ENCODE measurements at regions not wholly inside any gene's neighbourhood (a gene's known extent, or its start where the extent isn't known, plus 50 kb on each side); places are given as distances from the start of the nearest gene placed in this dataset.
"Not testable (repeated sequence)": the region's sequence is repeated elsewhere in the genome, so short reads cannot be mapped to it uniquely, and the experiment has no call there.

DNA sequence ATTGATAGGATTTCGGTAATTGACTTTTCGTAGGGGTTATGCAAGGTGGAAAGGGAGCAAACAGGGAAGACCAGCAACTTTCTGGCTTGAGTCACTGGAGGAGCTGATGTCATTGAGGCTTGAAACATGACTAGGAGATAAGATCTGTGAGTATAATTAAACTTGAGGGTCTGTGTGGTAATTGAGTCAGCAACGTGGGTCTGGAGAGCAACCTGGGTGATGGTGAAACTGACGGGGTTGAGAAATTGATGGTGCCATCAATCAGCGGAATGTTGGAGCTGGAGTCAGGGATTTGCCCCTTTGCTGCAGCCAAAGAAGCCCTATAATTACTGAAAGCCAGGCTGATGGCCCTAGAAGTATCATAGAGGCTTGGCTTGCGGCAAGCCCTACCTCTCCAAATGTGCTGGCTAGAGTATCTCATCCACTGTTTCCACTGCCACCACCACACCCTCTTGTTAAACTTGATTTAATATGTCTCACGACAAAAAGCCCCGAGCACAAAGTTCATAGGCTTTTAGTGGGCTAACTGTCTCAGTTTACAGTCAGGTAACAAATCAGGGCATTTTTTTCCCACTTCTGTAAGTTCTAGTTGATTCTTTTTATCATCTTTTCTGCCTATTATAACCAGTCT is 186.9 kb upstream of the ELAC2 start:
- DNase-seq, result no peak

- DNase-seq, result no peak
Observed at GRCh38 chr17:13202835-13203234, 185.0 kb upstream of the ELAC2 start.

GRCh38 chr17:13200671-13201070 is 182.8 kb upstream of the ELAC2 start:
- no peak for DNase-seq

DNA sequence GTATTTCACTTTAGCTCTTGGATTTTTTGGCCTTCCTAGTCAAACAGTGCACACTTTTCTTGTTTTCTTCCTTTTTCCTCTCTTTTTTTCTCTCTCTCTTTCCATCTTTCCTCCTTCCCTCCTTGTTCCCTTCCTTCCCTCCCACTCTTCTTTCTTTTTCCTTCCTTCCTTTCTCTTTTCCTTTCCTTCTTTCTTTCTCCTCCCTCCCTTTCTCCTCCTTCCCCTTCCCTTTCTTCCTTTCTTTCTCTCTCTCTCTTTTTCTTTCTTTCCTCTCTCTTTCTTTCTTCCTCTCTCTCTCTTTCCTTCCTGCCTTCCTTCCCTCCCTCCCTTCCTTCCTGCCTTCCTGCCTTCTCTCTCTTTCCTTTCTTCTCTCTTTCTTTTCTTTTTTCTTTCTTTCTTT is 181.6 kb upstream of the ELAC2 start:
- no peak for DNase-seq

DNA sequence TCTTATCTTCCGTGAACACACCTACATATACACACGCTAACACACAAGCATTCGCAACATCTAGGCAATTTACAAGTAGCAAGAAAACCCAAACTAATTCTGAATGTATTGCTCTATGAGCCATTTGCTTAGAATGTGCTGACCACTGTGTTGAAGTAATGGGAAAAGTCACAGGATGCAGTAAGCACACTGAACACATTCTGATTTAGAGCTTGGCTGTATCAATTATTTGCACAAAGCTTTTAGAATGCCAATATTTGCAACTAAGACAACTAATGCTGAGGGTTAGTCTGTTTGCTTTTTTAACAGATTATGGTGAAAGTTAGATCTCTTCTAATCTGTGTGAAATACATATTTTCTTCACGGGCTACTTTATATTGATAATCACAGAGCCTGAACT is 179.8 kb upstream of the ELAC2 start:
- no peak for DNase-seq

- no peak for DNase-seq
Observed at GRCh38 chr17:13194887-13195286, 177.1 kb upstream of the ELAC2 start.

DNA sequence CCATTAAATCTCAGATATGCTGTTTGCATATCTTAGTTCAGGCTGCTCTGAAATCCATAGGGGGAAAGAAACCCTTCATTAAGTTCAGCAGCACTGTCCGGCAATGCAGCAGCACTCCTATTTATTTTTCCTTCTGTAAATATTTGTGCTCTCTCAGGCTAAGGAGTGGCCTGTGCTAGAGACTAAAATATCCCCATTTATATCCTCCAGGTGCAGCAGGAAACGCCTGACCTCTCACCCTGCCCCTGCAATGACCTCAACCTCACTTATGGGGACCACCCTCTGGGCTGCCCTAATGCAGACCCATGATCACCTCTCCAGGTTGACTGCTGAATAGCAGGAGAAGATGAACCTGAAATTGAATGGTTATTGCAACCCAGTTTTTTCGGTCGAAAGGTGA is 165.0 kb upstream of the ELAC2 start:
- no peak for DNase-seq

DNA sequence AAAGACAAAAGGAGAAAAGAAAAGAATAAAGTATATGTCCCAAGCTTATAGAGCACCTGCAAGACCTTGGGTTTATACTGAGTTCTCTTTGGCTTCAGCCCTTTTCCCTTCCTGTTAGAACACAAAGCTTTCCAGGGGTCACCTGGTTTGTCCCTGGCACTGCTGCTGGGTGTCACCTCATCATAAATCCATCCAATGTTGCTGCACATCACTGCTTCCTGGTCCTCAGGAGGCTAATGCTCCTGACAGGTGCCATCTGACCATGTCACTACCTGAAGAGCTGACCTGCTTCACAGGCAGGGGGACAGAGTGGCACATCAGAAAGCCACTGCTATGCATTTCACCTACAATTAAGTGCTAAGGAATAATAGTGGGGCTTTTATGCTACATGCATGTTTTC is 164.6 kb upstream of the ELAC2 start:
- no peak for DNase-seq

GRCh38 chr17:13181683-13182082 is 163.9 kb upstream of the ELAC2 start:
- DNase-seq, result no peak

GRCh38 chr17:13176436-13176835 is 158.6 kb upstream of the ELAC2 start:
- no peak for DNase-seq

DNA sequence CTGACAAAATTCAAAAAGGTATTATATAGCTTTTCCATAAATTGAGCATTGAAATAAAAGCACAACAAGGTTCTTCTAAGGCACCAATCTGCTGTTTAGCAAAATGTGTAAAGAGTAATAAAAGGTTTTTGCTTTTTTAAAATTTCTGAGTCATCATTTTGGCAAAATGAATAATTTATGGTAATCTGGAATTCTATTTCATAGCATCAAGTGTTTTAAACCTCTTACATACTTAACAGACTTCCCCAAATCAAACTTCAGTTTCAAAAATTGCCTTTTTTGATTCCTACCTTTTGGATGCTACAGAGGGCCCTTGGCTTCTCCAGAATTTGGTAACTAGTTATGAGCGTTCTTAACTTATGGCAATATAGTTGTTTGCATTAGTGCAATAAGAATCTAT is 154.0 kb upstream of the ELAC2 start:
- DNase-seq, result no peak

- DNase-seq, result no peak
Observed at GRCh38 chr17:13162361-13162760, 144.5 kb upstream of the ELAC2 start.

DNA sequence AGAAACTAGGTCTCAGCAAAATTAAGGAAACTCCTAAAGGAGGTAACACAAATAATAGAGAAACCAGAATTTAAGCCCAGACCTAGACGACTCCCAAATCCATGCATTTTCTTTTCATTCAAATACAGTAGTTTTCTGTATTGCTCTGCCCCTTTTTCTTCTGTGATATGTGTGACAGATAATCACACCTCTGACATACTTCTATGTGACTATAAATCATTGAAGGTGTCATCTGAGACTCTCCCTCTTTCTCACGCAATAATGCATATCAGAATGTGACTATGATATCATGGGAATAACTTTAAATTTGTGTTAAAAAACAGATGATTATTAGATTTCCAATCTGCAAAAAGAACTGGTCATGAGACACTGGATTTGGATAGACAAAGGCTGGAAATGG is 143.0 kb upstream of the ELAC2 start:
- DNase-seq, result no peak

- no peak for DNase-seq
Observed at GRCh38 chr17:13160296-13160695, 142.5 kb upstream of the ELAC2 start.

DNA sequence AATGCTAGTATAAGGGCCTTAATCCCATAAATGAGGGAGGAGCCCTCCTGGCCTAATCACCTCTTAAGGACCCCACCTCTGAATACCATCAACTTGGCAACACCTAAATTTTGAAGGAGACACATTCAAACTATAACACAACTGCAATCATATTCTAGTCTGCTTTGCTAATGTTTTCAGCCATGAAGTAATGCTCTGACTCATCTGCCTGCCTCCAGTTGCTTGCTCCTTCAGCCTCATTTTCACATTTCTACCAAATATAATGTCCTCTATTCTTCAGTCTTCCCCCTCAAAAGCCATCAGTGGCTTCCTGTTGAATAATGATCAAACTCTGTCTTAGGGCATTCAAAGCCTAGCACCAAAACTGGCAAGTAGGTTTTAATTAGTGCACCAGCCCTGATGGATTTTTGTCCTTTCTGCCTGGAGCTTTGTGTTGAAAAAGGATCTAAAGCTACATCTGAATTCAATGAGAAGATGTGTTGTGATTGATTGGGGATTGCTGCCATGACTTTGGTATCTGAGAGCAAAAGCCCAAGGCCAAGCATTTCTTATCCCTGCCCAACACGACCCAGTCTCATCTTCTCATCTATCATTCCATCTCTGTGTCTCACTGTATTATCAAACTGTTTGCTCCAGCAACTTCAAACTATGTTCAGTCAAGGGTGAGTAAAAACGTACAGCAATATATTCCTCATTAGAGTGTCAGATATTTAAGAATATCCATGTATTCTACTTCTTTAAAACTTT is 140.8 kb upstream of the ELAC2 start:
- no peak for DNase-seq

GRCh38 chr17:13157656-13158055 is 139.8 kb upstream of the ELAC2 start:
- no peak for DNase-seq

DNA sequence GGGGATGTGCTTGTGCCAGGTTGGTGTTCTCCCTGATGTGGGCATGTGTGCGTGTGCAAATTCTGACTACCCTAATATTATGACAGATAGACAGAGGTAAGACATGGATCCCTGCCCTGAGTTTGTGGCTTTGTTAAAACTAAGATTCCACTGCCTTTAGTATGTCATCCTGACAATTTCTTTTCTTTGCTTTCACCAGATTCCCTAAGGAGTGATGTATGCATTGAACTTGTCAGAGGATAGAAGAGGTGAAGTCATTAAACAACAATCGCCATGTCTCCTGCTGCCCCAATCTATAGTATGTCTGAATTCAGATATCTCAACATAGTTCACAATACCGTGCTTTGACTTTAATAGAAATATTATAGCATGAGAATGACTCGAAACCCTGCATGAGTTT is 137.1 kb upstream of the ELAC2 start:
- no peak for DNase-seq

GRCh38 chr17:13154398-13154797 is 136.6 kb upstream of the ELAC2 start:
- DNase-seq, result no peak

DNA sequence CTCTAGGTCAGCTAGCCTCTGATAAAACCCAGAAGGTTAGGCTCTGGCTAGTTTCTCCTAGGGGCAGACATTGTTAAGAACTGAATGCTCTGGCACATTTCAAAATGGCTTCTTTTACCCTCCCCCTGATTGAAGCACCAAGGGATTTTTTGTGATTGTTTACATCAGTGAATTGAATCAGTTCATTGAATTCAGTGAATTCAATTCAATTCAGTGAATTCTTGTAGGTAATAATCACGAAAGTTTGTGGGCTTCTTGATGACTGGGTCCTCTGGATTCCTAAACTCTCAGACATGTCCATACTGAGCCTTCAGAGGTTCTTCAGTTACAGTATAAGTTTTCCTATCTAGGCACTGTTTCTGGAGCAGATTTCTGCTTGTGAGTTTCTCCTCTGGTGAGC is 135.2 kb upstream of the ELAC2 start:
- no peak for DNase-seq

GRCh38 chr17:13152501-13152900 is 134.7 kb upstream of the ELAC2 start:
- DNase-seq, result no peak

GRCh38 chr17:13150738-13151137 is 132.9 kb upstream of the ELAC2 start:
- not testable (repeated sequence) for DNase-seq

DNA sequence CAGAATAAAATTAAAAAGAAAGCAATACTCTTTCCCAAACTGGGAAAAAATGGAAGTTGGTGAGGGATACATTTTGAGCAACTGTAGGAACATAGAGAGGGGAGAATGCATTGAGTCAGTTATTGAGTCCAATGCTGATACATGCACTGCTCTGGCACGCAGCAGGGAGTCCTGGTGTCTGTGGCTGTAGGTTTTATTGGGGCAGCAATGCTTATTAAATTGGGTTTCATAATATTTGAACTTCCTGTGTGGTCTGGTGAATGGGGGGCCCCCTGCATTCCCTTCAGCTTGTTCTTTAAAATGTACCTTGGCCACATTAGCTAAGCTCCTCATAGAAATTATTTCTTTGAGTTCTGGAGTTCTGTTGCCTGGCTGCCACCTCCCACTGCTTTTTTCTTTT is 125.2 kb upstream of the ELAC2 start:
- DNase-seq, result no peak

DNA sequence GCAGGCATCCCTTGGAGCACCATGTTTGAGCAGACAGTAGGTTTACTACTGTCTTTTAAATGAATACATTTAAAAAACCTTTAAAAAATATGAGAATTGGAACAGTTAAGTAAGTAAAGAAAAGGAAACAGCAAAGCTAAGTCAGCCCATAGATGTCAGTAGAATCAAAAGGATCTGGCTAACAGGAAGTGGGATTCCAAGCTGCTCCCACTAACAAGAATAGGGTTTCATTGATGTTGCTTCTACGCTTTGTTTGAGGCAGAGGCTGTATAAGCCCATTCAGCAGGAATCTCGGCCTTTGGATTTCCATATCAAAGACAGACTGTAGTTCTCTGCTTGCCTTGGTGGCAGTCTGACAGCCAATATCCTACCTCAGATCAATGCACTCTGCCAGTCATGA is 122.9 kb upstream of the ELAC2 start:
- no peak for DNase-seq

DNA sequence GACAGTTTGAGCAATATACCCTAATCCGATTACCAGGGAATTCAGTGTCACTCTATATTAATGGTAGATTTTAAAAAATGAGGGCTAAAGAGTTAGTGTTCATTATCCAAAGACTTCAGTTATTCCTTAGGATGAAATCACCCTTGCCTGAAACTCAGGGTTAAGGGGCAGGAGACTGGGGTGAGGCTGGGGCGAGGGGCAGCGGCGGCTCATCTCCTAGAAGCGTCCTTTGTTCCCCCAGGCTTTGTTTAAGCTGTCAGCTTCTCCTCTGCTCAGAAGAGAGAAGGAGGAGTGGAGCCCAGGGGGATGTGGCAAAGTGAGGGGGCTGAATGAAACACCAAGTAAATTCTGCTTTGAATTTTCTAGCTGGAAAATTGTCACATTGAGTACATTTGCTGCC is 117.7 kb upstream of the ELAC2 start:
- DNase-seq, result no peak

- no peak for DNase-seq
Observed at GRCh38 chr17:13134076-13134475, 116.2 kb upstream of the ELAC2 start.
